Neural cell (in vitro differentiated cells): ENCODE measurements at regions not wholly inside any gene's neighbourhood (a gene's known extent, or its start where the extent isn't known, plus 50 kb on each side); places are given as distances from the start of the nearest gene placed in this dataset.

Experiments used
- H2AFZ ChIP-seq: fragments of 200-600, 300-800 bp; sonication (generic), shearing (Covaris generic); 2 replicates; pipeline ENCODE4 v1.6.0; 2014; ENCODE audit warnings: low read depth, mild to moderate bottlenecking, antibody characterized with exemption, low read length, moderate library complexity
- H3F3A ChIP-seq: fragments of 200-600 bp; shearing (Covaris generic); 2 replicates; pipeline ENCODE4 v1.6.1; 2016; ENCODE audit warnings: mild to moderate bottlenecking, moderate library complexity, mixed read lengths, antibody characterized with exemption, low read length; ENCODE audit not compliant: insufficient read depth, poor library complexity, severe bottlenecking
- H3K27ac ChIP-seq: fragments of 200-600, 300-800 bp; sonication (generic), shearing (Covaris generic); 2 replicates; pipeline ENCODE4 v1.5.1; 2014; ENCODE audit warnings: mild to moderate bottlenecking, low read length, moderate library complexity
- H3K27me3 ChIP-seq: fragments of 300-800, 200-600 bp; sonication (generic), shearing (Covaris generic); 2 replicates; pipeline ENCODE4 v1.6.0; 2014; ENCODE audit warnings: mild to moderate bottlenecking, low read depth, low read length, moderate library complexity; ENCODE audit not compliant: insufficient read depth
- H3K36me3 ChIP-seq: fragments of 300-800, 200-600 bp; sonication (generic), shearing (Covaris generic); 2 replicates; pipeline ENCODE4 v1.5.1; 2014; ENCODE audit warnings: mild to moderate bottlenecking, antibody characterized with exemption, low read length, moderate library complexity; ENCODE audit not compliant: insufficient read depth
- H3K4me2 ChIP-seq: fragments of 300-800, 200-600 bp; sonication (generic), shearing (Covaris generic); 2 replicates; pipeline ENCODE4 v1.6.0; 2014; ENCODE audit warnings: mild to moderate bottlenecking, low read length
- H3K4me3 ChIP-seq: fragments of 300-800, 200-600 bp; sonication (generic), shearing (Covaris generic); 2 replicates; pipeline ENCODE4 v1.5.1; 2014; ENCODE audit warnings: mild to moderate bottlenecking, low read length, moderate library complexity
- H3K79me2 ChIP-seq: fragments of 200-600 bp; shearing (Covaris generic); replicated peaks from 2 replicates; pipeline ENCODE4 v1.6.0; 2014; ENCODE audit warnings: mild to moderate bottlenecking, low read length, moderate library complexity; ENCODE audit not compliant: insufficient read depth
- H3K9ac ChIP-seq: fragments of 300-800, 200-600 bp; sonication (generic), shearing (Covaris generic); 2 replicates; pipeline ENCODE4 v1.6.1; 2016; ENCODE audit warnings: mild to moderate bottlenecking, low read length, mixed read lengths
- H3K9me2 ChIP-seq: fragments of 200-600 bp; shearing (Covaris generic); 2 replicates; pipeline ENCODE4 v1.6.1; 2016; ENCODE audit warnings: mild to moderate bottlenecking, low read length, mixed read lengths; ENCODE audit not compliant: insufficient read depth
- H3K9me3 ChIP-seq: fragments of 200-600, 300-800 bp; sonication (generic), shearing (Covaris generic); 2 replicates; pipeline ENCODE4 v1.6.1; 2016; ENCODE audit warnings: mild to moderate bottlenecking, mixed run types, low read length, moderate library complexity, mixed read lengths
- H4K20me1 ChIP-seq: fragments of 200-600 bp; shearing (Covaris generic); 2 replicates; pipeline ENCODE4 v1.6.1; 2016; ENCODE audit warnings: mild to moderate bottlenecking, mixed run types; ENCODE audit not compliant: insufficient read depth
- CTCF ChIP-seq: fragments of 450-650 bp; IDR thresholded peaks from 2 replicates; pipeline ENCODE4 v1.5.1; 2014; ENCODE audit warnings: antibody characterized with exemption, mild to moderate bottlenecking, moderate library complexity; ENCODE audit not compliant: poor library complexity, severe bottlenecking
- EP300 ChIP-seq: fragments of 450-650 bp; conservative IDR thresholded peaks from 2 replicates; pipeline ENCODE4 v1.6.1; 2014; ENCODE audit warnings: antibody characterized with exemption, mild to moderate bottlenecking, moderate library complexity; ENCODE audit not compliant: poor library complexity, severe bottlenecking
- EZH2 ChIP-seq: fragments of 200-600, 300-800 bp; shearing (Covaris generic), sonication (generic); IDR thresholded peaks from 2 replicates; pipeline ENCODE4 v1.6.1; 2014; ENCODE audit warnings: antibody characterized with exemption, low read length, borderline replicate concordance, mild to moderate bottlenecking; ENCODE audit not compliant: insufficient read depth, poor library complexity, severe bottlenecking
- MXI1 ChIP-seq: fragments of 450-650 bp; conservative IDR thresholded peaks from 2 replicates; pipeline ENCODE4 v1.6.1; 2014; ENCODE audit warnings: antibody characterized with exemption, mild to moderate bottlenecking; ENCODE audit not compliant: poor library complexity, severe bottlenecking
- POLR2AphosphoS5 ChIP-seq: IDR thresholded peaks from 2 replicates; pipeline ENCODE4 v1.6.1; 2012
- RAD21 ChIP-seq: fragments of 450-650 bp; conservative IDR thresholded peaks from 2 replicates; pipeline ENCODE4 v1.6.1; 2014; ENCODE audit warnings: antibody characterized with exemption, mild to moderate bottlenecking, moderate library complexity
- REST ChIP-seq: IDR thresholded peaks from 2 replicates; pipeline ENCODE4 v1.6.1; 2012; ENCODE audit warnings: borderline replicate concordance
- SMC3 ChIP-seq: fragments of 450-650 bp; conservative IDR thresholded peaks from 2 replicates; pipeline ENCODE4 v1.6.1; 2014; ENCODE audit warnings: antibody characterized with exemption, mild to moderate bottlenecking, moderate library complexity; ENCODE audit not compliant: poor library complexity
- TAF1 ChIP-seq: IDR thresholded peaks from 2 replicates; pipeline ENCODE4 v1.6.1; 2012; ENCODE audit warnings: low read depth

GRCh38 chr18:71919211-71919610 is 624.9 kb downstream of the CBLN2 start:
- Histone ChIP-seq H3K4me2 (no peak overlapping the region), H3K79me2 (no peaks in the 10 kb centered on the region), H3K27me3 (no peaks in the 10 kb centered on the region), H2AFZ (no peak overlapping the region), H3K9me3 (peaks cover 4% of the 10 kb centered on the region), H3K9me2 (no peaks in the 10 kb centered on the region), H3K27ac (no peak overlapping the region), H3K36me3 (no peaks in the 10 kb centered on the region), H3K4me3 (no peak overlapping the region), H3F3A (no peaks in the 10 kb centered on the region), H3K9ac (no peak overlapping the region), H4K20me1 (no peaks in the 10 kb centered on the region)
- TF ChIP-seq EZH2 (no peak), SMC3 (no peak), EP300 (no peak), POLR2AphosphoS5 (no peak), MXI1 (no peak), REST (no peak), CTCF (no peak), TAF1 (no peak), RAD21 (no peak)

- Histone ChIP-seq H3K4me2 (no peak overlapping the region), H4K20me1 (no peaks in the 10 kb centered on the region), H3K27me3 (no peaks in the 10 kb centered on the region), H3K4me3 (no peak overlapping the region), H3F3A (no peaks in the 10 kb centered on the region), H3K79me2 (no peaks in the 10 kb centered on the region), H2AFZ (no peak overlapping the region), H3K27ac (no peak overlapping the region), H3K9me3 (no peaks in the 10 kb centered on the region), H3K36me3 (no peaks in the 10 kb centered on the region), H3K9me2 (no peaks in the 10 kb centered on the region), H3K9ac (no peak overlapping the region)
- TF ChIP-seq CTCF, result no peak
- no peak for TF ChIP-seq REST
- TF ChIP-seq MXI1, result no peak
- TF ChIP-seq SMC3, result no peak
- no peak for TF ChIP-seq EZH2
- no peak for TF ChIP-seq POLR2AphosphoS5
- TF ChIP-seq EP300, result no peak
- TF ChIP-seq RAD21, result no peak
- no peak for TF ChIP-seq TAF1
These were observed 630.5 kb downstream of the CBLN2 start for GRCh38 chr18:71913641-71914040.
